Adrenal gland (tissue), 5 donors: ENCODE measurements at regions not wholly inside any gene's neighbourhood (a gene's known extent, or its start where the extent isn't known, plus 50 kb on each side); places are given as distances from the start of the nearest gene placed in this dataset.

Source experiments
- CTCF ChIP-seq, 6 experiments: fragments of 450-650 bp in 4 of 6; fragments of 200-600 bp in 2 of 6; sonication (generic) in 1 of 6; IDR thresholded peaks; 1 replicate in 5 of 6; 2 replicates in 1 of 6; pipeline versions ENCODE4 v1.5.1 to v1.8.0; 2016 to 2021; ENCODE audit warnings: antibody characterized with exemption in 6 of 6, mild to moderate bottlenecking in 2 of 6, moderate library complexity in 1 of 6
- POLR2A ChIP-seq, 2 donors: fragments of 450-650 bp; IDR thresholded peaks; one replicate each; pipeline ENCODE4 v1.6.1; 2017; ENCODE audit warnings: antibody characterized with exemption in 2 of 2, mild to moderate bottlenecking in 2 of 2, moderate library complexity in 1 of 2
- donor health status: DM: no; HTN: no; CAD: no.

DNA sequence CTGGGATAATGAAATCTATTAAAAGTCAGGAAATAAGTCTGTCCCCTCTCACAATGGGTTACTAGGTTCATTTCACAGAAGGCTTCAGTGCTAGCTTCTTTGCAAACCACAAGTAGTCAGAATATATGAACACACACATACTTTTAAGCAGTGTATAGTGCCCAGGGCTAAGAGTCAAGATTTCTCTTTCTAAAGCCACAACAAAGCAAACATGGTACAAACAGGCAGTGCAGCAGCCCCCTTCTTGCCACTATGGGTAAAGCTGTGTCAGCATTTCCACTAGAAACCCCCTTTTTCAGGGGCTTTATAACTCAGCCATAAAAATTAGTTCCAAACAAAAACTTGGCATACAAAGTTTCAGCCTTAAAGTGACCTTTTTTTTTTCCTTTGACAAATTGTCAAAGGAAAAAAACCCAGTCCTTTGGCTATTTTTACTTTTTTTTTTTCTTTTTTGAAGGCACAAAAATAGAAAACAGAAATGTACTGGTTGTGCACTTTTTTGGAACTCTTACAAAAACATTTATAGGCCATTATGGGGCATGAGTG lies 315.4 kb downstream of the LMO4 start:
- TF ChIP-seq POLR2A (IDR thresholded peaks at IDR 0.05), result no peak
- TF ChIP-seq CTCF (IDR thresholded peaks at IDR 0.05), result no peak
